Esophagus squamous epithelium (tissue), 4 donors: ENCODE measurements at regions not wholly inside any gene's neighbourhood (a gene's known extent, or its start where the extent isn't known, plus 50 kb on each side); places are given as distances from the start of the nearest gene placed in this dataset.

ENCODE experiments used
- CTCF ChIP-seq, 6 experiments: fragments of 450-650 bp in 4 of 6; fragments of 200-600 bp in 2 of 6; sonication (generic) in 2 of 6; IDR thresholded peaks; one replicate each; pipeline ENCODE4 v1.5.1; 2016 to 2019; ENCODE audit warnings: antibody characterized with exemption in 6 of 6, mild to moderate bottlenecking in 4 of 6, moderate library complexity in 4 of 6
- POLR2A ChIP-seq, 4 donors: fragments of 450-650 bp; IDR thresholded peaks; one replicate each; pipeline ENCODE4 v1.6.1; 2017; ENCODE audit warnings: antibody characterized with exemption in 4 of 4, mild to moderate bottlenecking in 4 of 4, moderate library complexity in 3 of 4

- TF ChIP-seq CTCF (IDR thresholded peaks at IDR 0.05) = no peak
- no peak for TF ChIP-seq POLR2A (IDR thresholded peaks at IDR 0.05)
These were observed 652.5 kb downstream of the HS3ST4 start for GRCh38 chr16:26344240-26344776.
